ENCODE measurements at regions not wholly inside any gene's neighbourhood (a gene's known extent, or its start where the extent isn't known, plus 50 kb on each side); places are given as distances from the start of the nearest gene placed in this dataset.
A peak's percentile ranks its signal among the peaks of the same experiment; 100 is the strongest.
"Not testable (repeated sequence)": the region's sequence is repeated elsewhere in the genome, so short reads cannot be mapped to it uniquely, and the experiment has no call there.

DNA sequence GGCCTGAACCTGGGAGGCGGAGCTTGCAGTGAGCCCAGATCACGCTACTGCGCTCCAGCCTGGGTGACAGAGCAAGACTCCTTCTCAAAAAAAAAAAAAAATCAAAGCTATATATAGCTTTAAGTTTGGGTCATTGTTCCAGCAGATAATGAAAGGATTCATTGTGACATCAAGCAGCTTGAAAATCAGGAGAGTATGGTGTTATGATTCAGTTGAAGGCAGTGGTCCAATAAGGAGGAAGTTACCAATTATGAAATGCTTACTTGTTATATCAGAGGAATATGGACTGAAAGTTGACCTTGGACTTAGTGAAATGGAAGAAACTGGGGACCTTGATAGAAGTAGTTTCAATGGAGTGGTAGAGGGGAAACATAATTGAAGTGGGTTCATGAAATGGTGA is 140.4 kb upstream of the MAD2L1 start:
- no peak for DNase-seq (ENCODE audit: low spot score)

DNA sequence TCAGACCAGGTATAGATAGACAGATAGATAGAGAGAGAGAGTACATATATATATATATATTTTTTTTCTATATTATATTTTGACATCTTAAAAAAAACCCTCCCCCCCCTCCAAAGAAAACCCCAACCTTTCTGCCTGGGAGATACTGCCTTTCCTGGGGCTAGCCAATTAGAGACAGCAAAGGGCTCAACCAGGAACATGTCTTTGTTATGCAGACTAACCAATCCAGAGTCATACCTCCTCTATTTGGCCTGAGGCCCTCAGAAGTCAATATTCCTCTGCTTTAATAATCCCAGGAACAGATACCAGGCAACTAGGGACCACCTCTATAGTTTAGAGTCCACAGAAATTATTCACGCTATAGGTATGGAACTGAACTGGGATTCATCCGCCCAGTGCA is 135.6 kb upstream of the MAD2L1 start:
- DNase-seq (ENCODE audit: low spot score): no peak

- DNase-seq (ENCODE audit: low spot score): not testable (repeated sequence)
These were observed 134.0 kb upstream of the MAD2L1 start for GRCh38 chr4:120200573-120201110.

DNA sequence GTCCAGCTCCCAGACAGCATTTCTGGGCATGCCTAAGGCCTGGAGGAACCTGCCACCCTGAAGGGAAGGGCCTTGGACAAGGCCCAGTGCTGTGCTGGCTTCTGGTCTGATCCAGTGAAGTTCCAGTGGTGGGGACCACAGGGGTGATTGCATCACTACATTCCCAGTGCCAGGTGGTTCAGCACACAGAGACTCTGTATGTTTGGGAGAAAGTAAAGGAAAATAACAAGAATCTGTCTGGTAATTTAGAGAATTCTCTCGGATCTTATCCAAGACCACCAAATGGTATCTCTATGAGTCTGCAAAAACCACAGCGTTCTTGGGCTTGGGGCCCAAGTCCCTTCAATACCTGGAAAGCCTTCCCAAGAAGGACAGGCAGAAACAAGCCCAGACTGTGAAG is 131.8 kb upstream of the MAD2L1 start:
- DNase-seq (ENCODE audit: low spot score): no peak

DNA sequence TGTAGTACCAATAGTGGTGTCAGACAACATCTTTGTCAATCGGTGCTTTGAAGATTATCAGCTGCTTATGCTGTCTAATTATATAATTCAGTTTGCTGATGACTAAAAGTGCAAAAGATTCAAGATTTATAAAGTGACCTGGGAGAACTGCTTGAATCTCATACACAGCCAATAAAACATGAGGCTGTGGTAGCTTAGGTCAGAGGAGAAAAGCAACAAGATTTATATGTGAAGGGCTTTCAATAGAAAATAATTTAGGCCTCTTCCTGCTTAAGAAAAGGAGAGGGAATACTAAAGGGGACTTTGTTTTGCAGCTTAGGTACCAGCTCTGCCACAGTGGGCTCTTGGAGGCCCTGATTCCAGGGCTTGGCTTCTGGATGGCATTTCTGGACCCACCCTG is 111.0 kb upstream of the MAD2L1 start:
- no peak for DNase-seq (ENCODE audit: low spot score)

DNA sequence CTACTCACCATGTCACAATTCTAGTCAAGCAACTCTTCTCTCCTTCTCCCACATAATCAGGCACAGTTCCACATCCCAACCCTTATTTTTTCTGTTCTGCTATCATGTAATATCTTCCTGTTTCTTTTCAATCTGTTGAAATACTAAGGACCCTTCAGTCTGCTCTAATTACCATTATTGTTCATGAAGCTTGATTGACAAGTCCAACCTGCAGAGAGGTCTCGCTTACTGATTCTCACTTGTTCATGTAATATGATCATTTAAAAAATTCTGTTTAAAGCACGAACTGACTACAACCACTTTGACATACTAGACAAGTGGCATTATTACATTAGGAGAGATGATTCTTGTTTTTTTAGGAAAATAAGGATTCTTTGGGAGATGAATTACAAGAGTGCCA is 108.6 kb upstream of the MAD2L1 start:
- DNase-seq (ENCODE audit: low spot score): no peak

GRCh38 chr4:120163895-120164294 is 97.2 kb upstream of the MAD2L1 start:
- DNase-seq (ENCODE audit: low spot score): no peak

- no peak for DNase-seq (ENCODE audit: low spot score)
These were observed 92.3 kb upstream of the MAD2L1 start for GRCh38 chr4:120158841-120159463.

DNA sequence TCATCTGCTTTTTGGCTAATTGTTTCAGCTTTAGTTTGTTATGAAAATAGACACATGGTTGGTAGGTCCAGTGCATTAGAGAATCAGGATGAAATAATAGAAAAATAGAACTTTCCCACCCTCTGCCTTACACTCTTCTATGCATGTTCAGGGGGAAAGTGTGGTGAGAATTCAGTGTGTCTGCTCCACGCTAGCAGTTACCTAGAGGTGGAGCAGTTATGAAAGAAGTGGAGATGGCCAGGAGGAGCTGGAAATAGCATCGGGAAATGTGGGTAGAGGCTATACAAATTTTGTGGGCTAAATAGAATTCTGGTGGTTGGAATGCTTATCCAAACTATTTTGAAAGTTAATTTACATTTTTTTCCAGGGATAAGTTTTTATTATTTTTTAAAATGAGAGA is 91.4 kb upstream of the MAD2L1 start:
- no peak for DNase-seq (ENCODE audit: low spot score)

GRCh38 chr4:120156120-120156718 is 89.6 kb upstream of the MAD2L1 start:
- peak; percentile 75 for DNase-seq (ENCODE audit: low spot score)

DNA sequence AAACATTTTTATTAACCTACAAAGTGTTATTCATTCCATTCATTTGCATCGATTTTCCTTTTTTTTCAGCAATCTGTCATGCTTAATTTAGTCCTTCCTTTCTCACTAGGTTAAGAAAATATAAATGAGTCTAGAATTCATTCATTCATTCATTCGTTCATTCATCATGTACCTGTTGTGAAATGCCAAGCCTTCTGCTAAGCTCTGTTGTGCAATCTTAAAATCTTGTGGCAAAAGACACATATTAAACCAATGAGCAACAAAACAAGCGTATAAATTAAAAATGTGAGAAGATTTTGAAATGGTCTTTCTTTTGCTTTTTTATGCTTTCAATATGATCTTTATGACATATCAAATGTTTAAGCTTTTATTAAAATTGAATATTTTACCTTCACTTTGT is 88.6 kb upstream of the MAD2L1 start:
- DNase-seq (ENCODE audit: low spot score): no peak

DNA sequence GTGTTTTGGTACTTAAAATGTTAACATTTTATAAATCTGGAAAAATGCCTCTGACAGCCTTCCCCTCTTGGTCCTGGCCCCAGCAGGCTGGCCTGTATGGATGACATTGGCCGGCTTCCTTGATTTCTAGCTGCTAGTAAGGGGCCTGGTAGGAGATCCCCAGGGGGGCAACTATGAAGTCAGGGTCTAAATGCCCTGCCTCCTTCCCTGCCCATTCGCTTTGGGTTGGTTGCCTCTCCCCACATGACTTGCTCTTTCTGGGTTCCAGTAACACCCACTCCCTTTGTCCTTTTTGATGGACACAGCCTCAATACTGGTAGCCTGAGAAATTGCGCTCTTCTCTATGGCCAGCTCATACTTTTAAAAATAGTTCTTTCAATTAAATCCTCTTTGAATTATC is 78.0 kb upstream of the MAD2L1 start:
- DNase-seq (ENCODE audit: low spot score): no peak

- no peak for DNase-seq (ENCODE audit: low spot score)
These were observed 77.4 kb upstream of the MAD2L1 start for GRCh38 chr4:120144041-120144440.

- DNase-seq (ENCODE audit: low spot score): no peak
These were observed 72.7 kb upstream of the MAD2L1 start for GRCh38 chr4:120139392-120139791.

- DNase-seq (ENCODE audit: low spot score): peak; percentile 9
These were observed 66.3 kb upstream of the MAD2L1 start for GRCh38 chr4:120132935-120133334.

DNA sequence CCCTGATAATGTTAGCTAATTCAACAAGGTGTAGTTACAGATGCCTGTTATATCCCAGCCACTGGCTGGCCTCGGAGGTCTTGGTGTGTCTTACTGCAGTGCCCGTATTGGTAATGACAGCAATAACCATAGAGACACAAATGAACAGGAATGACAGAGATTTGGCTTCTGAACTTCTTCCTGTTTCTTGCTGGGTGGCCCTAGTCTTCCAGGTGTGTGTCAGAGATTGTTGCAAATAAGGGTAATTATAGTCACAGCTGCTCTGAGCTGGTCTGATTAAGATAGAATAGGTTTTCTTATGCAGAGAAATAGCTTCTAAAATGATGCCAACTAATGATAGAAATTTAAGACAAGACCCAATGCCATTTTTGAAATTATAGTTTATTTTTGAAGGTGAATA is 64.1 kb upstream of the MAD2L1 start:
- no peak for DNase-seq (ENCODE audit: low spot score)
